GM19438 (cell line): ENCODE measurements at regions not wholly inside any gene's neighbourhood (a gene's known extent, or its start where the extent isn't known, plus 50 kb on each side); places are given as distances from the start of the nearest gene placed in this dataset.
A peak's percentile ranks its signal among the peaks of the same experiment; 100 is the strongest.

ENCODE experiments used
- ATAC-seq: cut with Tn5 transposase; IDR thresholded peaks from one replicate; pipeline ENCODE4 v1.9.1; 2021; ENCODE audit warnings: low read depth; ENCODE audit not compliant: unreplicated experiment

GRCh38 chr2:17309741-17310339, 208.4 kb downstream of the RAD51AP2 start:
- peak; percentile 74 for ATAC-seq

DNA sequence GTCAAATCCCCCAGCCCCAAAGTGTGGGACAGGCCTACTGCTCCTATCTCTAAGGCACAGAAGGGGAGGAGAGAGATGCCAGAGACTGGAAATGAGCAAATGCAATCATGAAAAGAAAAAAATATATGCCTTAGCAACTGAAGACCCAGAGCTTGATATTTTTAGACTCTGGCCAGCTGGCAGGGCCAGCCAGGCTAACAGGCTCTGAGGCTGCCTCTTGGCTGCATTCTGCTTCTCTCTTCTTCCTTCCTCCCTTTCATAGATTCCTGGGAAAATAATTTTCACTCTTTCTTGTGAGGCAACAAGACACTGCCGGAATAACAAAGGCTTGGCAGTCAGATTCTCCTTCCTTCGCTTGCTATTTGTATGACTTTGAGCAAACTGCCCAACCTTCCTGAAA, 209.1 kb downstream of the RAD51AP2 start:
- no peak for ATAC-seq

DNA sequence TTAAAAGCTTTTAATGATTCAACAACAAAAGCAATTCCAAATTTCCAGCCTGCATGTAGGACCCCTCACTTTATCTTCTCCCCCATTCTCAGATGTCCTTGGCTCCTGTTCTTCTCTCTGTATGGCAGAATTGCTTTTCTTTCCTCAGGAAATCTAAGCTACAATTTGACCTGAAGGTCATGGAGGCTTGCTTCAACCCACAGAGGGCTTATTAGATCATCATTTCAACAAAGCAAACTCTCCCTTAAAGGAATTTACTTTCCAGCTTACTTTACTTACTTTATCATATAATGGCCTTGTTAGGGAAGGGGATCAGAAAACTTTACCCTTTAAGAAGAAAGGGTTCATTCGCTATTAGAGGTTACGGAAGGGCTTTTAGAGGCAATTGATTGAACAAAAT, 211.5 kb downstream of the RAD51AP2 start:
- ATAC-seq = no peak

- no peak for ATAC-seq
Observed at GRCh38 chr2:17306219-17306618, 212.0 kb downstream of the RAD51AP2 start.

GRCh38 chr2:17303521-17303920, 214.7 kb downstream of the RAD51AP2 start:
- ATAC-seq = no peak

GRCh38 chr2:17303054-17303453, 215.2 kb downstream of the RAD51AP2 start:
- no peak for ATAC-seq

GRCh38 chr2:17302281-17302680, 216.0 kb downstream of the RAD51AP2 start:
- no peak for ATAC-seq

DNA sequence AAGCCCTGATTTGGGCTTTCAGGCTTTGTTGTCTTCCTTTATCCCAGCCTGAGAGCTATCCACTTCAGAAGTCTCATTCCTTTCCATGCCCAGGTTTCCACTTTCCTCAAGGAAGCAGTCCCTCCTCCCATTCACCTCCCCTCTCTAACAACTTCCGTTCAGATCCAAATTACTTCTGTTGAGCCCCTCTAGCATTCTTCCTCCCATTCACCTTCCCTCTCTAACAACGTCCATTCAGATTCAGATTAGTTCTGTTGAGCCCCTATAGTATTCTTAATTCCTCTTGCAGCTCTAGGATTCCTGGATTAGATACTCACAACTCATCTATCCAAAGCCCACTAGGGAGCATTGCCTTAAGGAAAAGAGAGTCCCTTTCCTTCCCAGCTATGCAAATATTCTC, 216.8 kb downstream of the RAD51AP2 start:
- ATAC-seq = no peak

GRCh38 chr2:17299891-17300540, 218.2 kb downstream of the RAD51AP2 start:
- ATAC-seq = no peak

- no peak for ATAC-seq
Observed at GRCh38 chr2:17298453-17298852, 219.8 kb downstream of the RAD51AP2 start.

DNA sequence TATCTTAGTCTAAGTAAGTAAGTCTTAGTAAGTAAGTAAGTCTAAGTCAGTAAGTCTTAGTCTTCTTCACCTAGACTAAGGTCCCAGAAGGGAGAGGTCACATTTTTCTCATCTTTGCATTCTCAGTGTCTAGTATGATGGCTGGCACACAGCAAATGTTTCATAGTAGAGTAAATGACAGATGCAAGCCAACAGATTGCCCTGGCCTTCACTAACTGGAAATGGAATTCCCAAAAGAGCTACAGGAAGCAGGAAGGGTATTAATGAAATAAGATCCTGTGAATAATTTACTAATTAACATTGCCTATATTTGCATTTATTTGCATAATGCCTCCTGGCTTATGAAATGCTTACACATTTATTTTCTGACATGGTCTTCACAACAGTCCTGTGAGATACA, 221.6 kb downstream of the RAD51AP2 start:
- ATAC-seq = no peak

GRCh38 chr2:17289669-17290068, 228.6 kb downstream of the RAD51AP2 start:
- no peak for ATAC-seq

- ATAC-seq = no peak
Observed at GRCh38 chr2:17287183-17287582, 231.1 kb downstream of the RAD51AP2 start.

GRCh38 chr2:17282826-17283225, 235.4 kb downstream of the RAD51AP2 start:
- ATAC-seq = no peak

- ATAC-seq = no peak
Observed at GRCh38 chr2:17282245-17282644, 236.0 kb downstream of the RAD51AP2 start.

- ATAC-seq = no peak
Observed at GRCh38 chr2:17276220-17276619, 242.0 kb downstream of the RAD51AP2 start.

DNA sequence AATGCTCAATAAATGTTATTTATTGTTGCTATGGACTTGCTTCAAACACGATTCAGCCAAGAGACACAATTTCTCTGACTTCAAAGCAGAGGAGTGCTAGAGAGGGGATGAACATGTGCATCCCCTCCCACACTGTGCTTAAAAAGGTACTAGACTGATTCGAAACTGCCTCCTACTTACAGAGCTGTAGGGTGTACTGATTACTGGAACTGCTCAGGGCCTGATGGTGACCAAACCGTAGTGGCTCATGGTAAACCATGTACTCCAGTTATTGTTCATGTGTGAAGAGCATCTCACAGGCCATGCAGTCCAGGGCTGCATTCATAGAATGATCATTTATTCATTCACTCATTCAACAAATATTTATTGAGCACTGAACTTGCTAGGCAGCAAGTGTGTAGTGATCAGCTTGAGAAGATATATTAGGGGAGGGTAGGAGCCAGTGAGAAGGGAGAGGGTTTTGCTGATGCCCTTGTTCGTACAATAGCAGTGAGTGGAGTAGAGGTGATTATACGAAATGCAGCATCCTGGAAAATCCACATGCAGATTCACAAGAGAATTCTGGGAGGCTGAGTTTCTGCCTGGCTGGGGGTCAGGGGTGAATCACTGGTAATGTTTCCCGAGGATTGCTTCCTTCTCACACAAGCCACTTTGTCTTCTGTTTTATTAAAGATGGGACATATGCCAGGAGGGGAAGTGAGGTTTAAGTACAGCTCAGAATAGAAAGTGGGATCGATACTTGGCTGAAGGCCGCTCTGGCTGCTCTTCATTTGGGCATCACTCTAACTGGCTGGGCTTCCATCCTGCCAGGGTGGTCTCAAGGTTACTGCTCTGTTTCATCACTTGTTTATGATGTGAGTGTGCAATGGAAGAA, 245.4 kb downstream of the RAD51AP2 start:
- ATAC-seq = no peak

- ATAC-seq = no peak
Observed at GRCh38 chr2:17272170-17272569, 246.1 kb downstream of the RAD51AP2 start.

DNA sequence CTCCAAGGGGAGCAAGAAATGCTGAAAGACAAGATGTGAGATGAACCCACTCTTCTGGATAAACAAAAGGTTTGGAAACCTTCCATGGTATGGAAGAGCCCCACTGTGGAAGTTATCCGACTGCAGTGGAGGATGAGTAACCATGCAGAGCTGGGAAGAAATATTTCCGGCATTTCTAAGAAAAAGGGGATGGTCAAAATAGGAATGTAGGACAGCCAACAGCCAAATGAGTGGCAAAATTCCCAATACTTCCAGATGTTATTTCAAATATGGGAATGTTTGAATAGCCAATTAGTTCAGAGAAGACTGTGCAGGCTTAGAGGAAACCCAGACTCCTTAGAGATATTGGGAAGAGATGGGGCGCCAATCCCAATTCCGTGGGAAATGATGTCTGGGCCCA, 246.8 kb downstream of the RAD51AP2 start:
- no peak for ATAC-seq

DNA sequence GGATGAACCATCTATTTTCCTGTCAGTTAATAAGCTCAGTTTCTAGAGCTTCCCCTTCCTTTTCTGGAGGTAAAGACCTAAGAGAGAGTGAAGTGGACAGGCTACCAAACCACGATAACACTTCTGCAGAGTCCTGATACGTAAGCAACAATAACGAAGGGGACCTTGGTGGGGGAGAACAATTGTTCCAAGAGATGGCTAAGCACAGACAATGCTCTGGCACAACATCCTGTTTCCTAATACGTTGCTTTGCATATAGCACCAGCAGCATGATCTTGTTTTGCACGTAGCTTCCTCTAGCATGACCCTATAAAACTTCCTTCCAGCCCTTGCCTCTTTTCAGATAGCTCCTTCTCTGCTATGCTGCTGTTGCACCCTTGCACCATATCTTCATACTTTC, 247.3 kb downstream of the RAD51AP2 start:
- no peak for ATAC-seq

DNA sequence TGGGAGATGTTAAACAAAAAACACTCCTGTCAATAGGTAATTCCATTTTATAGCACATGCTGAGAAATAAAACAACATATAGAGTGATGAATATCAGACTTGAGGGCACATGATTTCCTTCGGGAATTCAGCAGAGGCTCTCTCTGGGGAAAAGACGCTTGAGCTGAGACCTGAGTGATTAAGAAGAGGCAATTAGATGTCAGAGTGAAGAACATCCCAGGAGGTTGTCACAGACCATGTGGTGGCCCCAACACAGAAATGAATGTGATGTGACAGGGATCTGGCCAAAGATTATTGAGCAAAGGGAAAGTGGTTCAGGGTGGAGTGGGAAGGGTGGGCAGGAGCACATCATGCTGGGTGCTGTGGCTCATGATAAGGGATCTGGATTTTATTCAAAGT, 254.7 kb downstream of the RAD51AP2 start:
- ATAC-seq = no peak
